Gastrocnemius medialis (tissue), 4 donors: ENCODE measurements at regions not wholly inside any gene's neighbourhood (a gene's known extent, or its start where the extent isn't known, plus 50 kb on each side); places are given as distances from the start of the nearest gene placed in this dataset.

Source experiments
- ATAC-seq, 2 donors: fragments of 150-250 bp; one replicate each; pipeline ENCODE4 v1.9.1; 2016
- DNase-seq, 2 donors: peaks; one replicate each; pipeline ENCODE4 v3.0.0-alpha.2; 2019
- H3K27ac ChIP-seq, 4 donors: fragments of 200-600 bp; sonication (generic); 1 replicate in 1 of 4; 2 replicates in 3 of 4; pipeline ENCODE4 v1.5.1; 2016 to 2018; ENCODE audit warnings: mild to moderate bottlenecking in 2 of 4, moderate library complexity in 1 of 4
- H3K27me3 ChIP-seq, 3 donors: fragments of 200-600 bp; sonication (generic) in 2 of 3; 1 replicate in 1 of 3; 2 replicates in 2 of 3; pipeline versions ENCODE4 v1.5.1 to v1.6.0; 2016 to 2019; ENCODE audit warnings: mild to moderate bottlenecking in 1 of 3, moderate library complexity in 1 of 3
- H3K36me3 ChIP-seq, 2 donors: fragments of 200-600 bp; sonication (generic) in 1 of 2; one replicate each; pipeline ENCODE4 v1.5.1; 2017 to 2018
- H3K4me1 ChIP-seq, 2 donors: fragments of 200-600 bp; sonication (generic) in 1 of 2; one replicate each; pipeline ENCODE4 v1.5.1; 2016 to 2017; ENCODE audit warnings: mild to moderate bottlenecking in 2 of 2
- H3K4me3 ChIP-seq, 4 donors: fragments of 200-600 bp; sonication (generic) in 3 of 4; 1 replicate in 1 of 4; 2 replicates in 3 of 4; pipeline ENCODE4 v1.5.1; 2016 to 2019; ENCODE audit warnings: mild to moderate bottlenecking in 2 of 4
- H3K9me3 ChIP-seq, 3 donors: fragments of 200-600 bp; sonication (generic) in 2 of 3; 1 replicate in 1 of 3; 2 replicates in 2 of 3; pipeline ENCODE4 v1.5.1; 2016 to 2019
- POLR2A ChIP-seq, 2 donors: fragments of 450-650 bp; IDR thresholded peaks; one replicate each; pipeline ENCODE4 v1.6.1; 2017; ENCODE audit warnings: antibody characterized with exemption in 2 of 2, mild to moderate bottlenecking in 2 of 2, moderate library complexity in 2 of 2
- in situ Hi-C, 4 donors: fragments of 200-750 bp; cut with MboI; loops; one replicate each; pipeline versions ENCODE4 v1.15.0 to v1.8.0; 2017; ENCODE audit warnings: low sequenced_read_pairs in 4 of 4
- intact Hi-C: fragments of 100-400 bp; cut with DNase I; formaldehyde crosslinking; loops from one replicate; pipeline ENCODE4 v1.15.1; 2023; ENCODE audit warnings: low total_unique reads
- TF ChIP-seq, protein P1 (sequence below), 5 experiments: fragments of 450-650 bp in 3 of 5; fragments of 200-600 bp in 2 of 5; sonication (generic) in 2 of 5; IDR thresholded peaks in 4 of 5; conservative IDR thresholded peaks in 1 of 5; 1 replicate in 4 of 5; 2 replicates in 1 of 5; pipeline ENCODE4 v1.5.1; 2016 to 2019; ENCODE audit warnings: antibody characterized with exemption in 5 of 5, mild to moderate bottlenecking in 3 of 5, moderate library complexity in 3 of 5

DNA sequence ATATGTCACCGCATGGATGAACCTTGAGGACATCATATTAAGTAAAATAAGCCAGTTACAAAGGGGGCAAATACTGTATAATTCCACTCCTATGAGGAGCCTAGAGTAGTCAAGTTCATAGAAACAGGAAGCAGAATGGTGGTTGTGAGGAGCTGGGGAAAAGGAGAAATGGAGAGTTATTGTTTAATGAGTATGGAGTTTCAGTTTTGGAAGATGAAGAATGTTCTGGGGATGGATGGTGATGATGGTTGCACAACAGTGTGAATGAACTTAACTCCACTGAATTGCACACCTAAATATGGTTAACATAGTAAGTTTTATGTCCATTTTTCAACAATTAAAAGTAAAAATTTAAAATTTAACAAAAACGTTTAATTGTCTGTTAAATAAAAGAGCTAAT, 220.9 kb upstream of the JUN start:
- no peaks in the 10 kb centered on the region for H3K36me3 ChIP-seq
- no peaks in the 10 kb centered on the region for H3K27me3 ChIP-seq
- peaks cover 21 to 33% of the 10 kb centered on the region in 2 donors for H3K4me1 ChIP-seq
- H3K4me3 ChIP-seq, result no peak overlapping the region
- H3K9me3 ChIP-seq, result no peaks in the 10 kb centered on the region
- ATAC-seq, result no peak
- no peak overlapping the region for H3K27ac ChIP-seq
- in situ Hi-C loops, result no loop called here
- TF ChIP-seq, protein P1, sequence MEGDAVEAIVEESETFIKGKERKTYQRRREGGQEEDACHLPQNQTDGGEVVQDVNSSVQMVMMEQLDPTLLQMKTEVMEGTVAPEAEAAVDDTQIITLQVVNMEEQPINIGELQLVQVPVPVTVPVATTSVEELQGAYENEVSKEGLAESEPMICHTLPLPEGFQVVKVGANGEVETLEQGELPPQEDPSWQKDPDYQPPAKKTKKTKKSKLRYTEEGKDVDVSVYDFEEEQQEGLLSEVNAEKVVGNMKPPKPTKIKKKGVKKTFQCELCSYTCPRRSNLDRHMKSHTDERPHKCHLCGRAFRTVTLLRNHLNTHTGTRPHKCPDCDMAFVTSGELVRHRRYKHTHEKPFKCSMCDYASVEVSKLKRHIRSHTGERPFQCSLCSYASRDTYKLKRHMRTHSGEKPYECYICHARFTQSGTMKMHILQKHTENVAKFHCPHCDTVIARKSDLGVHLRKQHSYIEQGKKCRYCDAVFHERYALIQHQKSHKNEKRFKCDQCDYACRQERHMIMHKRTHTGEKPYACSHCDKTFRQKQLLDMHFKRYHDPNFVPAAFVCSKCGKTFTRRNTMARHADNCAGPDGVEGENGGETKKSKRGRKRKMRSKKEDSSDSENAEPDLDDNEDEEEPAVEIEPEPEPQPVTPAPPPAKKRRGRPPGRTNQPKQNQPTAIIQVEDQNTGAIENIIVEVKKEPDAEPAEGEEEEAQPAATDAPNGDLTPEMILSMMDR (IDR thresholded peaks at IDR 0.05 in 4 of 5, conservative IDR thresholded peaks at IDR 0.05 in 1 of 5), result no peak
- TF ChIP-seq POLR2A (IDR thresholded peaks at IDR 0.05), result no peak
- intact Hi-C loops, result no loop called here
- DNase-seq, result no peak

GRCh38 chr1:59005491-59006288, 221.8 kb upstream of the JUN start:
- TF ChIP-seq POLR2A (IDR thresholded peaks at IDR 0.05), result no peak
- TF ChIP-seq, protein P1 (IDR thresholded peaks at IDR 0.05 in 4 of 5, conservative IDR thresholded peaks at IDR 0.05 in 1 of 5), result no peak
- Histone ChIP-seq H3K36me3 (no peaks in the 10 kb centered on the region), H3K27me3 (no peaks in the 10 kb centered on the region), H3K27ac (peak overlapping the region in 3 of 4 donors; percentile 35 to 65 (median 55)), H3K4me1 (peaks cover 21 to 33% of the 10 kb centered on the region in 2 donors), H3K4me3 (no peak overlapping the region), H3K9me3 (no peaks in the 10 kb centered on the region)
- intact Hi-C loops, result no loop called here
- DNase-seq (no peak), ATAC-seq (no peak)
- in situ Hi-C loops, result no loop called here

GRCh38 chr1:59006289-59006658, 222.4 kb upstream of the JUN start:
- H3K4me1 ChIP-seq, result peaks cover 21 to 33% of the 10 kb centered on the region in 2 donors
- H3K9me3 ChIP-seq, result no peaks in the 10 kb centered on the region
- no peak for TF ChIP-seq POLR2A (IDR thresholded peaks at IDR 0.05)
- TF ChIP-seq, protein P1 (IDR thresholded peaks at IDR 0.05 in 4 of 5, conservative IDR thresholded peaks at IDR 0.05 in 1 of 5), result no peak
- in situ Hi-C loops (no loop called here), intact Hi-C loops (no loop called here)
- no peaks in the 10 kb centered on the region for H3K27me3 ChIP-seq
- peak overlapping the region in 3 of 4 donors; percentile 35 to 65 (median 55) for H3K27ac ChIP-seq
- DNase-seq (no peak), ATAC-seq (peak; percentile 81 to 85)
- no peak overlapping the region for H3K4me3 ChIP-seq
- no peaks in the 10 kb centered on the region for H3K36me3 ChIP-seq

DNA sequence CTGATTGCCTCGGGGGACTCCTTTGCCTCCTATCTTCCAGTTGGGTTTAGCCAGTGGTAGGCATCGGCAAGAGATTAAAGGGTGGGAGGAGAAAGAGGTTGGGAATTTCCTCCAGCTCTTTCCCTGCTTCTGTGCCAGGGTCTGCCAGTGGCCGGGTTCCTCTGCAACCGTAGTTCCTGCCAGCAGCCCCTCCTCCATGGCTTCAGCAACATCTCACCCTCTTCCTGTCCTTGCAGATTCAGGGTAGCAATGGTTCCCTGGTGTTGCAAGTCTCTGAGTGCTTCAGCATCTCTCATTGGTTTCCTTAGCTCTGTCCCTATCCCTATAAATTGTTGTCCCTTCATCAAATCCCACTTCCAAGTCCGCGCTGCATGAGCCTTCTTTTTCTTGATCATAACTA, 223.1 kb upstream of the JUN start:
- ATAC-seq (no peak), DNase-seq (no peak)
- Histone ChIP-seq H3K4me1 (peaks cover 21 to 33% of the 10 kb centered on the region in 2 donors), H3K36me3 (no peaks in the 10 kb centered on the region), H3K9me3 (no peaks in the 10 kb centered on the region), H3K27ac (peak overlapping the region in 3 of 4 donors; percentile 35 to 65 (median 55)), H3K4me3 (no peak overlapping the region), H3K27me3 (no peaks in the 10 kb centered on the region)
- in situ Hi-C loops, result no loop called here
- intact Hi-C loops, result no loop called here
- TF ChIP-seq POLR2A (IDR thresholded peaks at IDR 0.05), result no peak
- TF ChIP-seq, protein P1 (IDR thresholded peaks at IDR 0.05 in 4 of 5, conservative IDR thresholded peaks at IDR 0.05 in 1 of 5), result no peak
